OCI-LY3 (cell line): ENCODE measurements at regions not wholly inside any gene's neighbourhood (a gene's known extent, or its start where the extent isn't known, plus 50 kb on each side); places are given as distances from the start of the nearest gene placed in this dataset.
"Not testable (repeated sequence)": the region's sequence is repeated elsewhere in the genome, so short reads cannot be mapped to it uniquely, and the experiment has no call there.

Experiments
- CTCF ChIP-seq: fragments of 200-600, 300-600 bp; sonication (generic); IDR thresholded peaks from 2 replicates; pipeline ENCODE4 v1.5.1; 2014; ENCODE audit warnings: antibody characterized with exemption, low read length, low read depth
- EZH2phosphoT487 ChIP-seq: fragments of 200-600 bp; shearing (Covaris generic); IDR thresholded peaks from 2 replicates; pipeline ENCODE4 v1.6.1; 2018; ENCODE audit warnings: antibody characterized with exemption, mixed run types, low read depth

- not testable (repeated sequence) for TF ChIP-seq CTCF, EZH2phosphoT487
These were observed 261.8 kb downstream of the RFPL4B start for GRCh38 chr6:112608925-112609324.
